HEK293 (cell line): ENCODE measurements at regions not wholly inside any gene's neighbourhood (a gene's known extent, or its start where the extent isn't known, plus 50 kb on each side); places are given as distances from the start of the nearest gene placed in this dataset.

Source experiments
- CTCF ChIP-seq: fragments of 450-650 bp; formaldehyde crosslinking; IDR thresholded peaks from 2 replicates; pipeline ENCODE4 v1.5.1; 2016; ENCODE audit warnings: missing biosample characterization, missing genetic modification characterization
- YY1 ChIP-seq: fragments of 450-650 bp; formaldehyde crosslinking; IDR thresholded peaks from 2 replicates; pipeline ENCODE4 v1.5.1; 2018; ENCODE audit warnings: missing biosample characterization, missing genetic modification characterization
- ZNF133 ChIP-seq: fragments of 450-650 bp; formaldehyde crosslinking; IDR thresholded peaks from 2 replicates; pipeline ENCODE4 v1.5.1; 2016; ENCODE audit warnings: missing biosample characterization, missing genetic modification characterization
- ZNF350 ChIP-seq: fragments of 450-650 bp; formaldehyde crosslinking; IDR thresholded peaks from 2 replicates; pipeline ENCODE4 v1.5.0; 2017; ENCODE audit warnings: missing biosample characterization, mild to moderate bottlenecking, missing genetic modification characterization
- ZNF561 ChIP-seq: fragments of 450-650 bp; IDR thresholded peaks from 2 replicates; pipeline ENCODE4 v1.5.1; 2018; ENCODE audit warnings: missing biosample characterization, missing genetic modification characterization, borderline replicate concordance

DNA sequence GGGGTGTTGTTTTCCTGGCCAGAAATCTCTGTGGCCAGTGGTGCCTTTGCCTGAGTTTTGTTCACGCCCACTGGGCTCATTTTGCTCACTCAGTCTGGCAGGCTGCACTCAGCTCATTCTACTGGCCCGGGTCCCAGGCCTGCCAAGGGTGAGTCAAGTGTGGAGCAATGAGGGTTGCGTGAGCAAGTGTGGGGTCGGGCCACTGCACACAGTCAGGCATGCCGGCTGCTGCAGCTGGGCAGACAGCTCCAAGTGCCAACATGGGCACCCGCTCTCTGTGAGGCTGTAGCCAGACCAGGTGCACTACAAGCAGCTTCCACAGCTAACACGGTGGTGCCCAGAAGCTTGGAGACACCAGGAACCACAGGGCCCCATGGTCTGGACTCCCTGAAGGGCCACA, 801.1 kb upstream of the RAB6C start:
- TF ChIP-seq ZNF133 (tag by site-specific recombination) (no peak), CTCF (tag by site-specific recombination) (no peak), YY1 (tag by site-specific recombination) (no peak), ZNF350 (no peak), ZNF561 (tag by site-specific recombination) (no peak)
